IPS-20b (cell line): ENCODE measurements at regions not wholly inside any gene's neighbourhood (a gene's known extent, or its start where the extent isn't known, plus 50 kb on each side); places are given as distances from the start of the nearest gene placed in this dataset.

Source experiments
- H3K27ac ChIP-seq: one replicate; pipeline ENCODE4 v1.5.1; 2013; ENCODE audit warnings: low read length
- H3K27me3 ChIP-seq: 2 replicates; pipeline ENCODE4 v1.6.1; 2013; ENCODE audit warnings: mild to moderate bottlenecking, low read length, inconsistent platforms; ENCODE audit not compliant: insufficient read depth
- H3K36me3 ChIP-seq: 2 replicates; pipeline ENCODE4 v1.6.1; 2013; ENCODE audit warnings: low read depth, mild to moderate bottlenecking, inconsistent platforms, low read length, moderate library complexity; ENCODE audit not compliant: insufficient read depth
- H3K4me1 ChIP-seq: 2 replicates; pipeline ENCODE4 v1.6.1; 2013; ENCODE audit warnings: mild to moderate bottlenecking, control low read depth, inconsistent platforms, low read length, moderate library complexity; ENCODE audit not compliant: insufficient read depth
- H3K4me3 ChIP-seq: 2 replicates; pipeline ENCODE4 v1.5.1; 2013; ENCODE audit warnings: mild to moderate bottlenecking, low read length, inconsistent platforms
- H3K9ac ChIP-seq: 2 replicates; pipeline ENCODE4 v1.6.1; 2013; ENCODE audit warnings: low read depth, mild to moderate bottlenecking, inconsistent platforms, low read length, moderate library complexity
- H3K9me3 ChIP-seq: 2 replicates; pipeline ENCODE4 v1.6.1; 2013; ENCODE audit warnings: mild to moderate bottlenecking, low read depth, low read length, inconsistent platforms; ENCODE audit not compliant: insufficient read depth

- Histone ChIP-seq H3K27me3 (no peaks in the 10 kb centered on the region), H3K36me3 (no peaks in the 10 kb centered on the region), H3K4me1 (no peaks in the 10 kb centered on the region), H3K4me3 (no peak overlapping the region), H3K9me3 (peaks cover 16% of the 10 kb centered on the region; the same call in 1 of the 2 replicates), H3K9ac (no peak overlapping the region), H3K27ac (no peak overlapping the region)
Observed at GRCh38 chr1:88043834-88044233, 640.2 kb upstream of the PKN2 start.

- H3K9me3 ChIP-seq = no peaks in the 10 kb centered on the region
- no peaks in the 10 kb centered on the region for H3K4me1 ChIP-seq
- H3K36me3 ChIP-seq = no peaks in the 10 kb centered on the region
- no peak overlapping the region for H3K9ac ChIP-seq
- H3K4me3 ChIP-seq = no peak overlapping the region
- no peaks in the 10 kb centered on the region for H3K27me3 ChIP-seq
- H3K27ac ChIP-seq = no peak overlapping the region
Observed at GRCh38 chr1:88052167-88052566, 631.9 kb upstream of the PKN2 start.

GRCh38 chr1:88053065-88053464 is 631.0 kb upstream of the PKN2 start:
- Histone ChIP-seq H3K4me1 (no peaks in the 10 kb centered on the region), H3K9me3 (no peaks in the 10 kb centered on the region), H3K27me3 (no peaks in the 10 kb centered on the region), H3K9ac (no peak overlapping the region), H3K4me3 (no peak overlapping the region), H3K36me3 (no peaks in the 10 kb centered on the region), H3K27ac (no peak overlapping the region)

- Histone ChIP-seq H3K4me1 (no peaks in the 10 kb centered on the region; the same call in 1 of the 2 replicates), H3K27ac (no peak overlapping the region), H3K36me3 (no peaks in the 10 kb centered on the region), H3K27me3 (no peaks in the 10 kb centered on the region), H3K9me3 (no peaks in the 10 kb centered on the region), H3K4me3 (no peak overlapping the region), H3K9ac (no peak overlapping the region)
Observed at GRCh38 chr1:88056881-88057280, 627.2 kb upstream of the PKN2 start.

- Histone ChIP-seq H3K27me3 (no peaks in the 10 kb centered on the region), H3K4me3 (no peak overlapping the region), H3K27ac (no peak overlapping the region), H3K9ac (no peak overlapping the region), H3K9me3 (no peaks in the 10 kb centered on the region), H3K36me3 (no peaks in the 10 kb centered on the region), H3K4me1 (no peaks in the 10 kb centered on the region; the same call in 1 of the 2 replicates)
Observed at GRCh38 chr1:88058205-88058604, 625.9 kb upstream of the PKN2 start.

- Histone ChIP-seq H3K27me3 (no peaks in the 10 kb centered on the region), H3K4me3 (no peak overlapping the region), H3K36me3 (no peaks in the 10 kb centered on the region), H3K9me3 (no peaks in the 10 kb centered on the region), H3K4me1 (no peaks in the 10 kb centered on the region; the same call in 1 of the 2 replicates), H3K9ac (no peak overlapping the region), H3K27ac (no peak overlapping the region)
Observed at GRCh38 chr1:88060112-88060673, 623.9 kb upstream of the PKN2 start.

GRCh38 chr1:88060750-88061491 is 623.2 kb upstream of the PKN2 start:
- no peaks in the 10 kb centered on the region for H3K36me3 ChIP-seq
- no peak overlapping the region for H3K27ac ChIP-seq
- H3K4me3 ChIP-seq = no peak overlapping the region
- no peaks in the 10 kb centered on the region; the same call in 1 of the 2 replicates for H3K4me1 ChIP-seq
- no peaks in the 10 kb centered on the region for H3K27me3 ChIP-seq
- H3K9ac ChIP-seq = no peak overlapping the region
- no peaks in the 10 kb centered on the region for H3K9me3 ChIP-seq

GRCh38 chr1:88061492-88062177 is 622.4 kb upstream of the PKN2 start:
- no peak overlapping the region for H3K4me3 ChIP-seq
- no peaks in the 10 kb centered on the region; the same call in 1 of the 2 replicates for H3K4me1 ChIP-seq

GRCh38 chr1:88062650-88063153 is 621.4 kb upstream of the PKN2 start:
- H3K27me3 ChIP-seq = no peaks in the 10 kb centered on the region

More at GRCh38 chr1:88061492-88062177, 622.4 kb upstream of the PKN2 start:
- Histone ChIP-seq H3K27ac (no peak overlapping the region), H3K9me3 (no peaks in the 10 kb centered on the region), H3K9ac (no peak overlapping the region), H3K27me3 (no peaks in the 10 kb centered on the region), H3K36me3 (no peaks in the 10 kb centered on the region)

GRCh38 chr1:88063605-88064004 is 620.5 kb upstream of the PKN2 start:
- H3K4me1 ChIP-seq = no peaks in the 10 kb centered on the region; the same call in 1 of the 2 replicates
- H3K4me3 ChIP-seq = no peak overlapping the region
- no peaks in the 10 kb centered on the region for H3K36me3 ChIP-seq
- no peaks in the 10 kb centered on the region for H3K9me3 ChIP-seq
- H3K27me3 ChIP-seq = no peaks in the 10 kb centered on the region
- no peak overlapping the region for H3K27ac ChIP-seq
- H3K9ac ChIP-seq = no peak overlapping the region

More at GRCh38 chr1:88062650-88063153, 621.4 kb upstream of the PKN2 start:
- Histone ChIP-seq H3K4me3 (no peak overlapping the region), H3K4me1 (no peaks in the 10 kb centered on the region; the same call in 1 of the 2 replicates), H3K36me3 (no peaks in the 10 kb centered on the region), H3K27ac (no peak overlapping the region), H3K9me3 (no peaks in the 10 kb centered on the region), H3K9ac (no peak overlapping the region)

- no peaks in the 10 kb centered on the region for H3K27me3 ChIP-seq
- H3K4me3 ChIP-seq = no peak overlapping the region
- H3K27ac ChIP-seq = no peak overlapping the region
- H3K4me1 ChIP-seq = no peaks in the 10 kb centered on the region
- no peaks in the 10 kb centered on the region for H3K36me3 ChIP-seq
- no peaks in the 10 kb centered on the region for H3K9me3 ChIP-seq
- no peak overlapping the region for H3K9ac ChIP-seq
Observed at GRCh38 chr1:88068407-88068960, 615.6 kb upstream of the PKN2 start.
